ENCODE measurements at regions not wholly inside any gene's neighbourhood (a gene's known extent, or its start where the extent isn't known, plus 50 kb on each side); places are given as distances from the start of the nearest gene placed in this dataset.
"Not testable (repeated sequence)": the region's sequence is repeated elsewhere in the genome, so short reads cannot be mapped to it uniquely, and the experiment has no call there.

DNA sequence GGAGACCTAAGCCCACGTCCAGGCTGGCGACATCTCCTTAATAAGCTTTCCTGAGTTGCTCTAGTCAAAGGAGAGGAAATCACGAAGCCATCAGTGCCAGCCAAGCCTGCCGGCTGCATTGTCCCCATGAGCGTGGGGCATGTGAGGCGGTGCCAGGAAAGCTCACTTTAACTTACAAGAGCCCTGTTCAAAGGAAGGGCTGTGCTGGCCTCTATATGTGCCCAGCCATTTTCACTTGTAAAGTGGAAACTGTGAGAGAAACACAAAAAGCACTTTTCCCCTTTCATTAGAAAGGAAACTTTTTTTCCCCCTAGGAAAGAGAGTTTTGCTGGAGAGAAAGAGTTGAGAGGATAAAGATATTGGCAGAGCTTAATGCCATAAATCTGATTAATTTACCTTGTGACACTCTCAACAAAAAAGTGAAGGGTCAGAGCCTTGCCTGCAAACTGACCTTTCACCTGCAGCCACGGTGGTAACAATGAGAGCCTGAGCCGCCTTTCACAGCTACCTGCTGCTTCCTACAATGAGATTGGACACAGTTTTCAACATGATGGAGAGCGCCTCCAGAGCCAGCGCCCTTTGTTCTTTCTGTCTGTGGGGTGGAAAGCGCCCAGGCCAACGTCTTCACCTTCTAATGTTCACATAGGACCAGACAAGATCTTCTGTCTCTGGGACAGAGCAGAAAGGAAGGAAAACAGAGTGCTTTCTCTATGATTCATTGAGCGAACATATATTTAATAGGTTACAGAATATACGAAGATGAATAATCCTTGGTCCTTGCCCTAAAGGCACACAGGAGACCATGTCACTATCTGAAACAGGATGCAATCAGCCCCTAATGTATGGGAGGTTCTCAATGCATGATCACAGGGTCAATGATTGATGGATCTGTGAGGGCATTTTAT, 233.1 kb upstream of the HES1 start:
- DNase-seq (ENCODE audit: low read depth) = no peak

DNA sequence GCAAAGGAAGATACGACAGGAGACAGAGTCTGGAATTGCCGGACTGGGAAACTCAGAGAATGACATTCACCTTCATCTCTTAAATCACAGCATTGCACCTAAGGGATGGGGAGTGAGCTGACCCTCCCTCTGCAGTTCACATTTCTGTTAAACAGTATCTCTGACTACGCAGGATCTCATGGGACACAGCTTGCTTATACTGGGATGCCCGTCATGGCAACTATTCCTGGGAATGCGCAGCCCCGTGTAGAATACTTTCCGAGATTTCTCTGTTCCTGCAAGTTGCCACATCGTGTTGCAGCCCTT, 232.5 kb upstream of the HES1 start:
- no peak for DNase-seq (ENCODE audit: low read depth)

DNA sequence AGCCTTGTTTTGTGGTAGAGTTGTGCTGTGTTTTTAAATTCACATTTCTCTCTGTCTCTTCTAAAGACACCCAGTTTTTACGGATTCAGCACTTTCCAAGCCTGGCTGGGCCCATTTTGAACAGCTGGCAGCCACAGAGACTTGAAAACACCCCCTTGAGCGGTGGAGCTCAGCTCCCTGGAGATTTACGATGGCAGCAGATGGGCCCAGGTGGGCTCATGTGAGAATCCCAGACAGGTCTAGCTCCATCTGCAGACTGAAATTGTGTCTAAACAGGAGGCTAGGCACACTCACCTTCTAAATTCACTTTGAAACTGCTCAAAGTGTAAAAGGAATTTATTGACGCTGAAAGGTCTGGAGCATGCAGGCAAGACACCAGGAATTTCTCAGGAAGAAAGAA, 232.0 kb upstream of the HES1 start:
- DNase-seq (ENCODE audit: low read depth) = no peak

DNA sequence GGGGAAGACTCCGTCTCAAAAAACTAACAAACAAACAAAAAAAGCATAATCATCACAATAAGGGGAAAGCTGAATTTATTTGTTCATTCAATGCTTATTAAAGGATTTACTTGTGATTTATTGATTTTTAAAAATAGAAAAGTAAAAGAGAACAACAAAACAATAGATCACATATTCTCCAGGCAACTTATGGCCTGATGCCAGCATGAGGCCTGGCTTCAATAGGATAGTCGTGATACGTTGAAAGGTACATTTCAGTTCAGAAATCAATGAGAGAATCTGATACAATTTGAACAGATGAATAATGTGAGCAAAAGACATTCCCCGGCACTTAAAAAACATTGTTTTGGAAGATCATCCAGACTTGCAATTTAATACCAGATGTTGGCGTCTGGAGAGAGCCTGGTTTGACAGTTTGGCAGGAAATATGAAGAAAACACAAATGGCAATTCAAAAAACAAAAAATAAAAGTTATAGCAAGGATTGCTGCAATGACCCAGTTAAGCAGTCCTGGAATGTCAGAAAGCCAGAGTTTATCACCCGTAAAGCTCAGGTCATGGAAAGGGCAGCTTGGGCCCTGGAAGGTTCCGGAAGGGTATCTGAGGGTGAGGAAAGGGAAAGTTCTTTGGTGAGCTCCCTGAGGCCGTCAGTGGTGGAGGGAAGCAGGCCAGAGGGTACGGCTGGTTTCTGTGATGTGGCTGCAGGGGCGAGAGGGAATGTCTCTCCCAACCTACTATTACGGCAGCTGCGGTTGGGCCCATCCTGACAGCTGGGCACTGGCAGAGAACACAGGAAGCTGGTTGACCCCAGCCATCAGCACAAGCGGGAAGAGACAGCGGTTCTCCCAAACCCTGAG, 230.2 kb upstream of the HES1 start:
- peak; percentile 68 for DNase-seq (ENCODE audit: low read depth)

DNA sequence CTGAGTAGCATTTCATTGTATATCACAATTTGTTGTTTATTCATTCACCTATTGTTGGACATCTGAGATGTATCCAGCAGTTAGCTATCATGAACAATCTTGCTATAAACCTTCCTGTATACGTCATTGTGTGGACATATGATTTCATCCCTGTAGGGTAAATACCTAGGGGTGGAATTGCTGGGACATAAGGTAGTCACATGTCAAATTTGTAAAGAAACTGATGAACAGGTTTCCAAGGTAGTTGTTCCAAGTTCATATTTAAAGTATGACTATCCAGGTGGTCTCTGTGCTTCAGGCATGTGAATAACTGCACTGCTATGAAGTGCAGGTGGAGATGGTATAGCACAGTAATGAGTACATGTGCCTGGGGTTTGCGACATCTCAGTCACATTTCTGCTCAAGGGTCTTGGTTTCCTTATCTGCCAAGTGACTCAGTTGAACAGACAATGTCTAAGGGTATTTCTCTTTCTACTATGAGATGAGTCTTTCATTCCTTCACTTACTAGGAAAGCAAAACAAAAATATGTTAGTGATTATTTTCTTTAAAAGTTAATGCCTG, 229.0 kb upstream of the HES1 start:
- no peak for DNase-seq (ENCODE audit: low read depth)

DNA sequence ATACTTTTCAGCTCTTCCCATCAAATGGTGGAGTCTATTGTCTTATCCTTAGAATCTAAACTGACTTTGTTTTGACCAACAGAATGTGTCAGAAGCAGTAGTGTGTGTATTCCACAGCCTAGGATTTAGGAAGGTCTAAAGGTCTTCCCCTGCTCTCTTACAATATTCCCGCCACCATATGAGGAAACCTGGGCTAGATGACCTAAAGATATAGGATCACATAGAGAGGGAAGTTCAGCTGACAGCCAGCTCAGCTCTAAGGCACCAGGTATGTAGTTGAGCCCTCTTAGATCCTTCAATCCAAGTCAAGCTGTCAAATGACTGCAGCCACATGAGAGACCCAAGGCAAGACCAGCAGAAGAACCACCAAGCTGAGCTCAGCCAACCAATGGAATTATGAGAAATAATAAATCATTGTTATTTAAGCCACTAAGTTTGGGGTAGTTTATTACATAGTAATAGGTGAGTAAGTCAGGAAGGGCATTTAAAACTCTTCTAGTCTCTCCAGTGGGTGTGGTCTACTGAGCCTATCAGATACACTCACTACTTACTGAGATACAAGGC, 227.7 kb upstream of the HES1 start:
- no peak for DNase-seq (ENCODE audit: low read depth)

DNA sequence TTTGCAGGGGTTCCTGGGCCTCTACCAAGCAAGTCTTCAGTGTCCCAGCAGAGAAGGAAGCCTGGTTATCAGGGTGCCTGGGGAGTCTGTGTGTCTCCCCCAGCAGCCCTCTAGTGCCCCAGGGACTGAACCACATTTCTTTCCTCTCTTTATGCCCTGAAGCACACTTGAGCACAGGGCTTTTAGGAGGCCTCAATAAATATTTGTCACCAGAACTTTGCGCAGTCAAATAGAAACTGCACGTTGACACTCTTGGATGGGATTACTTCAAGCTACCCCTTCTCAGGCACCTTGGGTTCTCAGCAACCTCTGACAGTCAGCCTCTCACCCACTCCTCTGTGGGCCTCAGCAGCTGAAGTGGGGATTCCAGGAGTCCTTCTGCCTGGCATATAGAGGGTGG, 226.6 kb upstream of the HES1 start:
- DNase-seq (ENCODE audit: low read depth) = no peak

DNA sequence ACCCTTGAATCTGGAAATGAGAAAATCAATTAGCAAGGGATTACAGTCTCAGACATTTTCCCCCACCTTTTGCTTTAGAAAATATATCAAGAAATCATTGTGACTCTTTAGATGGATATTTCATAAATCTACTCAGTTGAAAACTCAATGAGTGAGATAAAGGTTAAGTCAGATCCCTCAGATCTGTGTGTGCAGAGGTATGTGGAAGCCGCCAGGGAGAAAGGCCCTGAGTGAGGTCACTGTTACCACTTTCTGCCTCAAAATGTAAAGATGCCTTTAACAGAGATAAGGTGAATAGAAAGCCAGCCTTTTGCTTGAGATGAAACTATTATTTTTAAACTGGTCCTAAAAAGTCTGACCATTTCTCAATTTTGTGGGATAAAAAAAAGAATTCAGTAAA, 225.6 kb upstream of the HES1 start:
- no peak for DNase-seq (ENCODE audit: low read depth)

DNA sequence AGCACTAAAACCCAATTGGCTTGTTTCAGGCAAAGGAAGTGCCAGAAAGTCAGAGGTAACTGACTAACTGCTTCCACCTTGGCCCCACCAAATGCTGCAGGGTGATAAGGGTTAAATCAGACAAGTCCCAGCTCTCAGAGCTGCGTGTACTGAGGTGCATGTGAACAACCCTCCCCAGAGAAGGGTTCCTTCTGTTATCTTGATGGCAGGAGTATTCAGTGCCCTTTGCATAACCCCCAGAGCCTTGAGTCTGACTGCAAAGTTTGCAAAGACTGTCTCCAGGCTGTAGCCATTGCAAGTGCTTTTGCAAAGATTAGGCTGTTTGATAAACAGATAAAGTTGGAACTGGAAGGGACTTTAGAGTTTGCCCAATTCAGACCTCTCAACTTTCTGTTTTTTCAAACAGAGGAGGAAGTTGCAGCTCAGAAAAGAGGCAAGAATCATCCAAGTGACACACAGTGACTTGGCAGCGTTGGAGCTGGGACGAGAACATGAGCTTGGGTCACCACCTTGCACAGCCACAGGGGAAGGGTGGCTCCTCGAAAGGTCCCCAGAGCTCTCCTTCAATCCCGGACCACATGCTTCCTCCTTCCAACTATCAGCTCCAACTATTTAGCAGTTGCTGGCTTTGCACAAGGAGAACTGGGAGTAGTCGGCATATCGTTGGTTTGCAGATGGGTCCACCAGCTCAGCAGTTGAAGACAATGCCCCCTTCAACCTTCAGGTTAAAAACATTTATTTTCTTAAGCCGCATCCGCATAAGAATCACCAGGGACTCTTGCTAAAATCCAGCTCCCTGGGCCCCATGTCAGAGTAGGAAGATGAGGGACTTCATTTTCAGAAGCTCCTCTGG, 224.8 kb upstream of the HES1 start:
- no peak for DNase-seq (ENCODE audit: low read depth)

DNA sequence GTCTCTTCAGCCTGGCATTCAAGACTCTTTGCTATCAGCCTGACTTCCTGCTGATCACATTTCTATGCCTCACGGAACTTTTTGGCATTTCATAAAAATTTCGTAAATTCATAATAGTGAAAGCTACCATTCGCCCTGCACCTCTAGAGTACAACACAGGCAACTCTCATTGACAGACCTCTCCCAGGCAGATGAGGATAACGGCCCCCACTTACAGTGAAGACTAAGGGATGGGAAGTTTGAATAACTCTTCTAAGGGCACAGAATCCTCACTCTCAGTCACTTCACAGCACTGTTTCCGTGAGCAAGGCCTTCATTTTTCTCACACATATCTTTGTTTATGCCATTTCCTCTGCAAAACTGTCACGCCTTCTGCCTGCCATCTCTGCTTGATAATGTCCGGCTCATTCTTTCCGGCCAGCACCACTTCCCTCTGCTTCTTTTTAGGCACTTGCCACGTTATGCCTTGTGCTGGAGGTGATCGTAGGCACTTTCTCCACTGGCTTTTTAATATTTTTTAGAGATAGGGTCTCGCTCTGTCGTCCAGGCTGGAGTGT, 224.1 kb upstream of the HES1 start:
- no peak for DNase-seq (ENCODE audit: low read depth)

DNA sequence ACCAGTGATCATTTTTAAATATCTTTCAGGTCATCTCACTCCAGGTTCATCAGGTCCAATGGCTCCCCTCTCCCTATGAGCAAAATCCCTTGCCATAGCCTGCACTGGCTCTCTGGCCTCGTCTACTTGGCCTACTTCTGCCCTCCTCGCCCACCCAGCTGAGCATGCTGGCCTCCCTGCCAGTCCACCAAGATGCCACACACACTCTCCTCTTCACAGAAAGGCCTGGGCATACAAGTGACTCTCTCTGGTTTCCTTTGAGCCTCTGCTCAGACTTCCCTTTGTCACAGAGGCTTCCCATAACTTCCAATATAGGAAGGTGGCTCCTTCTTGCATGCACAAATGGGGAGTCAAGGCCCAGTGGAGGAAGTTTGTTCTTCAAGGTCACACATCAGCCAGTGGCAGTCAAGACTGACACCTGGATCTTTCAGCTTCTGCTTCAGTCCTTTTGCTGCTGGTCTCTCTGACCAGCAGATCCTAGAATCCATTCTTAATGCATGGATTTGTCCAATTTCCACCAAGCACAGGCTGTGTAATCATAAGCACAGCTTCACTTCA, 223.2 kb upstream of the HES1 start:
- DNase-seq (ENCODE audit: low read depth) = no peak

DNA sequence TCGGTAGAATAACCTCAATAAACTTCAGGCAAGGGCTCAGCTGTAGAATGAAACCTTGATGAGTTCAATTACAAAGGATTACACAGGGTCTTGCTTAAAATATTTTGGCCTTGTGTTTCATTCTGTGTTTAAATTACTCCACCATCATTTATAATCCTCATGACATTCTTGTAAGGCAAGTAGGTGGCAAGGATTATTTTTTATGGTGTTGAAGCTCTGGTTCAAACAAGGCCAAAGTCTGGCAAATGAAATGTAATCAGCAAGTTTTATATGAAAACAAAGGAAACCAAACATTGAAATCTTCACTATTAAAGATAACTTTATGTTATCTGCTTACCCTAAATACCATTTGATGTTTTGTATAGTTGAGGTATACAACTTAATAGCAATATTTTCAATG, 221.3 kb upstream of the HES1 start:
- no peak for DNase-seq (ENCODE audit: low read depth)

DNA sequence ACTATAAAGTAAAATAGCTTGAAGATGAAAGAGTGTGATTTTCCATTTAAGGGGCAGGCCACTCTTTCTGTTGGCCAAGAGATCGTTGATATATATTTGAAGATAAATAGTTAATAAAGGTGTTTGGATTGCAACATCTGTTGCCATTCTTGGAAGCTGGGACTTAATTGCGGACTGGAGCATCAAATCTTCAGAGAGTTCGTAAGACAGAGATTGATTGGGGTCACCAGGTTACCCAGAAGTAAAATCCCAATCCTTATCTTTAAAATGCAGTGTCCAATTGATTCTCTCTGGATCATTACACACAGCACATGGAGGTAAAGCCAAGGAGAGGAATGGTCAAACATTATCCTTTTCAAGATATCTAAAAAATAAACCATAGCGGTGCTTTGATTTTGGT, 220.8 kb upstream of the HES1 start:
- no peak for DNase-seq (ENCODE audit: low read depth)

DNA sequence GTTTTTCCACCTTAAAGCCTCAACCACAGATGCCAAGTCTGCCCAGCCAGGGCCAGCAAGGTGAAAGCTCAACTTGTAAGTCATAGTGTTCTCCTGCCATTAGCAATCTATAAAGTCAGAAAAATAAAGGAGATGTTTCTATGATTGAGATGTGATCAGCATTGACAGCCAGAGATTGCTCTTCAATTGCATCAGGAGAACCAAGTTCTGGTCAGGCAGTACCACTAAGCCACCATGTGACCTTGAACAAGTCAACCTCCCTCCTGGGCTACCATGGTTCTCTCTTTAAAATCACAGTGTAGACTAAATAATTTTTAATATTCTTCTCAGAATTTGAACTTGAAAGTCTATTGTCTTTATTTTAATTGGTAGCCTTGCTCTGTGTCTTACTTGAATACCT, 220.3 kb upstream of the HES1 start:
- DNase-seq (ENCODE audit: low read depth) = no peak

DNA sequence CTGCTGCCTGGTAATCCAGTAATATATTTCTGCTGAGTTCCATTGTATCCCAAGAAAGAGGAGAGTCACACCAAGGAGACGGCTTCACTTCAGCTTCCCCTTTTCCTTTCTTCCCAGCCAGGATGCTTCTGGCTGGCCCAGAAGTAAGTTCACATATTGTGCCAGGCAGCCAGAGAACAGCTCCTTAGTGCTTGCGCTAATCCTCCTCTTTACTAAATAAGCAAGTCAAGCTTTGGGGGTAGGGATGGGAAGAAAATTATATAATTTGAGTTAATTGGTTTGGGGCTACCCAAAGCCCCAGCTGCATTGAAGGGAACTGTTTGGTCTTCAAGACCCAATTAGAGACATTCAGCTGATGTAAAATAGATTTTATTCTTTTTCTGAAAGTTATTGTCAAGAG, 218.8 kb upstream of the HES1 start:
- no peak for DNase-seq (ENCODE audit: low read depth)

DNA sequence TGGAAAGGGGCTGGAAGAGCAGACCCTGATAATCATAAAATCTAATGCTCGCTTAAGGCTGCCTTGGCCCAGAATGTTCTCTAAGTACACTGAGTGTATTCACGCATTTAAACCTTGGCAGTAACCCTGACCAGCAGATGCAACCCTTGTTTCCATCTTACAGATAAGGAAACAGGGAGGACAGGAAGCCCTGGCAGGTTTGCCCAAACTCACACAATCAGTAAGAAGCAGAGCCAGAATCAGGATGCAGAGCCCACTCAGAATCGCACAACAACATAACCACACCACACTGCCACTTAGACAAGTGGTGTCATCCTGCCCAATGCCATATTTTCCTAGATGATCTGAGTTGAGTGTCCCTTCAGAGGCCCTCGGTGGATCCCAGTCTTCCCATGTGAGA, 214.5 kb upstream of the HES1 start:
- DNase-seq (ENCODE audit: low read depth) = no peak

DNA sequence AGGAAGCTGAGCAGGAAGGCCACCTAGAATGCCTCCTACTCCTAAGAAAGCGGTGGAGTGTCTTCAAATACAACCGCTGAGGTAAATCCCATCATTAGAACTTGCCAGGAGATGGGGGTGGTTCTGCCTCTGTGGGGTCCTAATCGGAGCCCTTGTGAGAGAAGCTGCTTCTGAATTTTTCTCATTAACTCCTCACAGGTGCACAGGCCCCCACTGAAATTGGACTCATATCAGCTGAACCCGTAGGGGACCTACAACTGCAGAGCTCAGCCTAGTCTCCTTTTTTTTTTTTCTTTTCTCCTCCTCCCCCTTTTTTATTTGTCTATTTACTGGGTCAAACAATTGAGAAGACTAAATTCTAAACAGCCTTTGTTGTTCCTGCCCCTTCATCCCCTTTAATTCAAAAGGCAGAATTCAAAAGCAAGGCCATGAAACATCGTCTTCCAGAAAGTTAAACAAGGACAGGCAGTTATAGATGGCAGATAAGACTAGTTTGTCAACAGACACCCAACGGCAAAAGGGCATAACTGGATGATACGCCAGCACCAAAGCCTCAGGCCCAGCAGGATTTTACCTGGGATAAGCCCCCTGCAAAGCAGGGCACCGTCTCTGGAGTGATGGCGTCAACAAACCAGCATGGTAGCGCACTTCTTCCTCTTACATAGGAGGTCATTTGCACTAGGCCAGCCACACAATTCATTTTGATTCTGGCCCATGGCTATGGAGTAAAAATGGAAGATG, 213.7 kb upstream of the HES1 start:
- no peak for DNase-seq (ENCODE audit: low read depth)

DNA sequence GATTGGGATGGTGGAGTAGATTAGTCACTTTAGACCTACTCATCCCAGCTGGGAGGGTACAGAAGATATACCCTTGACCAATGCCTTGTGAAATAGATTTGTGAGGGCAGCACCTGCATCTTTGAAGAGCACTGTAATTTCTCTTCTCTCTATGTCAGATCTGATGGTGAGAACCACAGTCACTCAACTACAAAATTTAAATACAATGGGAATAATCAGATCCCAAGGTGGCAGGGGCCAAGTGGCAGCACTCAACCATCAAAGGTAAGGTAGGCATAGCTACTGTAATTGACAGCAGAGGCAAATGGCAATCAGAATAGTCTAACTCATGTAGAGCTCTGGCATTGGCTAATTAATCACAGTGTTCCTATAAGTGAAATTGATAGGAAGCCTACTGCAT, 212.0 kb upstream of the HES1 start:
- not testable (repeated sequence) for DNase-seq (ENCODE audit: low read depth)

DNA sequence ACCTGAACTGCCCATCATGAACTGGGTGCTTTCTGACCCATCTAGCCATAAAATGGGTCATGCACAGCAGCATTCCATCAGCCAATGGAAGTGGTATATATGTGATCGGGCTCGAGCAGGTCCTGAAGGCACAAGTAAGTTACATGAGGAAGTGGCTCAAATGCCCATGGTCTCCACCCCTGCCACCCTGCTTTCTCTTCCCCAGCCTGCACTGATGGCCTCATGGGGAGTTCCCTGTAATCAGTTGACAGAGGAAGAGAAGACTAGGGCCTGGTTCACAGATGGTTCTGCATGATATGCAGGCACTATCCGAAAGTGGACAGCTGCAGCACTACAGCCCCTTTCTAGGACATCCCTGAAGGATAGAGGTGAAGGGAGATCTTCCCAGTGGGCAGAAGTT, 209.9 kb upstream of the HES1 start:
- not testable (repeated sequence) for DNase-seq (ENCODE audit: low read depth)
